ENCODE measurements at regions not wholly inside any gene's neighbourhood (a gene's known extent, or its start where the extent isn't known, plus 50 kb on each side); places are given as distances from the start of the nearest gene placed in this dataset.

GRCh38 chr2:43133336-43133707 lies 93.1 kb downstream of the ZFP36L2 start:
- H3K4me3 ChIP-seq (ENCODE audit: low read length): no peak overlapping the region
- no peak for TF ChIP-seq CTCF (conservative IDR thresholded peaks at IDR 0.05; ENCODE audit: low read length)
- DNase-seq (ENCODE audit: low read depth): no peak

GRCh38 chr2:43132683-43133301 lies 93.6 kb downstream of the ZFP36L2 start:
- DNase-seq (ENCODE audit: low read depth): no peak
- H3K4me3 ChIP-seq (ENCODE audit: low read length): no peak overlapping the region
- no peak for TF ChIP-seq CTCF (conservative IDR thresholded peaks at IDR 0.05; ENCODE audit: low read length)

- H3K4me3 ChIP-seq (ENCODE audit: low read length): no peak overlapping the region
- no peak for TF ChIP-seq CTCF (conservative IDR thresholded peaks at IDR 0.05; ENCODE audit: low read length)
- DNase-seq (ENCODE audit: low read depth): no peak
Measured at GRCh38 chr2:43131890-43132682, 94.3 kb downstream of the ZFP36L2 start.

GRCh38 chr2:43131051-43131889 lies 95.1 kb downstream of the ZFP36L2 start:
- DNase-seq (ENCODE audit: low read depth): peak; percentile 80
- peak; percentile 23 for TF ChIP-seq CTCF (conservative IDR thresholded peaks at IDR 0.05; ENCODE audit: low read length)
- no peak overlapping the region for H3K4me3 ChIP-seq (ENCODE audit: low read length)

- DNase-seq (ENCODE audit: low read depth): no peak
- H3K4me3 ChIP-seq (ENCODE audit: low read length): no peak overlapping the region
- no peak for TF ChIP-seq CTCF (conservative IDR thresholded peaks at IDR 0.05; ENCODE audit: low read length)
Measured at GRCh38 chr2:43130548-43130875, 95.9 kb downstream of the ZFP36L2 start.

- no peak for TF ChIP-seq CTCF (conservative IDR thresholded peaks at IDR 0.05; ENCODE audit: low read length)
- H3K4me3 ChIP-seq (ENCODE audit: low read length): no peak overlapping the region
- DNase-seq (ENCODE audit: low read depth): no peak
Measured at GRCh38 chr2:43129676-43130547, 96.5 kb downstream of the ZFP36L2 start.
